Neural progenitor cell (in vitro differentiated cells): ENCODE measurements at regions not wholly inside any gene's neighbourhood (a gene's known extent, or its start where the extent isn't known, plus 50 kb on each side); places are given as distances from the start of the nearest gene placed in this dataset.

Experiments
- DNase-seq: peaks from one replicate; pipeline ENCODE4 v3.0.0-alpha.2; 2016; ENCODE audit warnings: low spot score
- H2AFZ ChIP-seq: fragments of 200-600 bp; sonication (generic); replicated peaks from 2 replicates; pipeline ENCODE4 v1.6.1; 2016; ENCODE audit warnings: antibody characterized with exemption
- H3F3A ChIP-seq: fragments of 200-600 bp; sonication (generic); 2 replicates; pipeline ENCODE4 v1.6.1; 2016; ENCODE audit warnings: antibody characterized with exemption, low read depth
- H3K27ac ChIP-seq: fragments of 200-600 bp; sonication (generic); 2 replicates; pipeline ENCODE4 v1.5.1; 2016; ENCODE audit warnings: mild to moderate bottlenecking
- H3K27me3 ChIP-seq: fragments of 200-600 bp; sonication (generic); 2 replicates; pipeline ENCODE4 v1.6.1; 2016; ENCODE audit warnings: mild to moderate bottlenecking, moderate library complexity
- H3K36me3 ChIP-seq: fragments of 200-600 bp; sonication (generic); 2 replicates; pipeline ENCODE4 v1.5.1; 2016
- H3K4me1 ChIP-seq: fragments of 200-600 bp; sonication (generic); 2 replicates; pipeline ENCODE4 v1.6.1; 2016; ENCODE audit warnings: mixed run types
- H3K4me2 ChIP-seq: fragments of 200-600 bp; sonication (generic); 2 replicates; pipeline ENCODE4 v1.6.1; 2016
- H3K4me3 ChIP-seq: fragments of 200-600 bp; sonication (generic); 2 replicates; pipeline ENCODE4 v1.5.1; 2016
- H3K79me2 ChIP-seq: fragments of 200-600 bp; sonication (generic); 2 replicates; pipeline ENCODE4 v1.6.1; 2016; ENCODE audit warnings: low read depth
- H3K9ac ChIP-seq: fragments of 200-600 bp; sonication (generic); 2 replicates; pipeline ENCODE4 v1.6.1; 2016
- H3K9me3 ChIP-seq: fragments of 200-600 bp; sonication (generic); 2 replicates; pipeline ENCODE4 v1.5.1; 2016; ENCODE audit warnings: low read depth
- H4K20me1 ChIP-seq: fragments of 200-600 bp; sonication (generic); 2 replicates; pipeline ENCODE4 v1.6.1; 2016; ENCODE audit warnings: low read depth
- H3K27ac Mint-ChIP-seq: 3 replicates; pipeline ENCODE4 v1.8.0; 2021; ENCODE audit warnings: mixed read lengths
- H3K27me3 Mint-ChIP-seq: 2 replicates; pipeline ENCODE4 v1.8.0; 2022; ENCODE audit warnings: low read depth, mild to moderate bottlenecking, inconsistent platforms, moderate library complexity, mixed read lengths; ENCODE audit not compliant: insufficient read depth
- H3K36me3 Mint-ChIP-seq: 3 replicates; pipeline ENCODE4 v1.8.0; 2021; ENCODE audit warnings: mixed read lengths
- H3K4me1 Mint-ChIP-seq: 3 replicates; pipeline ENCODE4 v1.8.0; 2021; ENCODE audit warnings: mixed read lengths
- H3K4me3 Mint-ChIP-seq: 3 replicates; pipeline ENCODE4 v1.8.0; 2021; ENCODE audit warnings: mild to moderate bottlenecking, moderate library complexity, mixed read lengths
- H3K9me3 Mint-ChIP-seq: 3 replicates; pipeline ENCODE4 v1.8.0; 2020; ENCODE audit warnings: mixed read lengths
- EZH2 ChIP-seq: fragments of 200-600 bp; sonication (generic); IDR thresholded peaks from 2 replicates; pipeline ENCODE4 v1.6.1; 2017; ENCODE audit warnings: antibody characterized with exemption, mild to moderate bottlenecking, moderate library complexity
- EZH2phosphoT487 ChIP-seq: fragments of 200-600 bp; sonication (generic); IDR thresholded peaks from 2 replicates; pipeline ENCODE4 v1.6.1; 2017; ENCODE audit warnings: antibody characterized with exemption
- TF ChIP-seq, protein P1 (sequence below): fragments of 200-600 bp; sonication (generic); IDR thresholded peaks from 2 replicates; pipeline ENCODE4 v1.5.1; 2017; ENCODE audit warnings: antibody characterized with exemption, mild to moderate bottlenecking

DNA sequence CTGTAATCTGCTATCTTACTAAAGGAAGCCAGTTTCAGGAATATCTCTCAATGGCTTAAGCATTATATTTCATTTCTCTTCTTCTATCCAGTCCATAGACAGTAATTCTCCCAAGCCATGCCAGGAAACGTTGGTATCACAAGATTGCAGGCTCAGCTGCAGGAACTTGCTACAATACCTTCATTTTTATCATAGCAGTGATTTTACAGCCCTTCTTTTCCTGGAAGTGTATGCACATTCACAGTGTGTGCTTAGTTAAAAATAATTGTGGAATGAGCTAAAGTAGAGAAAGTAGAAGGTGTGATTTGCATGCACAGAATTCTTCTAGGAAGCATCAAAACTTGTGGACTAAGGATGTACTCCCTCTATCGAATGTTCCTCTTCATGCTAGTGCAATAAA lies 647.2 kb upstream of the PTBP2 start:
- Histone ChIP-seq H3K4me1 (no peaks in the 10 kb centered on the region), H3K79me2 (no peaks in the 10 kb centered on the region), H3K36me3 (no peaks in the 10 kb centered on the region), H3K27me3 (no peaks in the 10 kb centered on the region), H3K4me3 (no peak overlapping the region), H3K27ac (no peak overlapping the region), H3F3A (no peaks in the 10 kb centered on the region), H4K20me1 (no peaks in the 10 kb centered on the region), H3K4me2 (no peak overlapping the region), H2AFZ (no peak overlapping the region), H3K9ac (no peak overlapping the region), H3K9me3 (no peaks in the 10 kb centered on the region)
- H3K9me3 Mint-ChIP-seq: no peaks in the 10 kb centered on the region
- H3K4me1 Mint-ChIP-seq: no peaks in the 10 kb centered on the region
- no peak overlapping the region for H3K27ac Mint-ChIP-seq
- TF ChIP-seq EZH2 (no peak), EZH2phosphoT487 (no peak)
- TF ChIP-seq, protein P1, sequence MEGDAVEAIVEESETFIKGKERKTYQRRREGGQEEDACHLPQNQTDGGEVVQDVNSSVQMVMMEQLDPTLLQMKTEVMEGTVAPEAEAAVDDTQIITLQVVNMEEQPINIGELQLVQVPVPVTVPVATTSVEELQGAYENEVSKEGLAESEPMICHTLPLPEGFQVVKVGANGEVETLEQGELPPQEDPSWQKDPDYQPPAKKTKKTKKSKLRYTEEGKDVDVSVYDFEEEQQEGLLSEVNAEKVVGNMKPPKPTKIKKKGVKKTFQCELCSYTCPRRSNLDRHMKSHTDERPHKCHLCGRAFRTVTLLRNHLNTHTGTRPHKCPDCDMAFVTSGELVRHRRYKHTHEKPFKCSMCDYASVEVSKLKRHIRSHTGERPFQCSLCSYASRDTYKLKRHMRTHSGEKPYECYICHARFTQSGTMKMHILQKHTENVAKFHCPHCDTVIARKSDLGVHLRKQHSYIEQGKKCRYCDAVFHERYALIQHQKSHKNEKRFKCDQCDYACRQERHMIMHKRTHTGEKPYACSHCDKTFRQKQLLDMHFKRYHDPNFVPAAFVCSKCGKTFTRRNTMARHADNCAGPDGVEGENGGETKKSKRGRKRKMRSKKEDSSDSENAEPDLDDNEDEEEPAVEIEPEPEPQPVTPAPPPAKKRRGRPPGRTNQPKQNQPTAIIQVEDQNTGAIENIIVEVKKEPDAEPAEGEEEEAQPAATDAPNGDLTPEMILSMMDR: no peak
- H3K36me3 Mint-ChIP-seq: no peaks in the 10 kb centered on the region
- no peak for DNase-seq
- no peak overlapping the region for H3K4me3 Mint-ChIP-seq
- H3K27me3 Mint-ChIP-seq: no peaks in the 10 kb centered on the region

DNA sequence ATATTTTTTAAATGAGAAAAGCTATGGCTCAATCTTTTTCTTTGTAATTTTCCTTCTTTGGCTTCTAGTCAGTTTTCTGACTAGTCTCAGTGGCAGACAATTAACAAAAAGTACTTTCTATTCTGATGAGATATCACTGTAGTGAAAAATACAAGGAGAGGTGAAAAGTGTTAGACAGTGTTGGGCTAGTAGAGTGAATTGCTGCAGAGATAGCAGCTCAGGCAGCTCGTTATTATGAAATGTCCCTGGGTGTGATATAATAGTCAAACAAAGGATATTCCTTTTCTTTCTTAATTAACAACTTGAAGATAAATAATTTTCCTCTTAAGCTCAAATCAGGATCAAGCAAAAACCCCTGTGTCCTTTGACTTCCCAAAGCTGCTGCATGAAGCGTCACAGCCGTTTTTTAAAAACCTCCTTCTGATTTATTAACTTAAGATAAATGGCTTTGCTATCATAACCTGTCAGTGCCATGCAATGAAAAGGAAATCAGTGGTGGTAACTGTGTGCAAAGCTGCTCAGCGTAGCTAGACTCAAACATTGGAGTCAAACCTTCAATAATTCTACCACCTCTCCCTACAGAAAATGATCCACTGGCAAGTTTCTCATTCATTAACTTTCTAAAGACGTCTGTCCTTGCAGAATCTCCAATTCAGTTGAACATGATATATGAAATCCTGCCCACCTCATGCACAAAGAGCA lies 646.6 kb upstream of the PTBP2 start:
- no peak overlapping the region for H3K27ac ChIP-seq
- H3K9ac ChIP-seq: no peak overlapping the region
- Mint-ChIP-seq H3K4me1 (no peaks in the 10 kb centered on the region), H3K27ac (no peak overlapping the region), H3K9me3 (no peaks in the 10 kb centered on the region), H3K4me3 (no peak overlapping the region), H3K27me3 (no peaks in the 10 kb centered on the region), H3K36me3 (no peaks in the 10 kb centered on the region)
- no peaks in the 10 kb centered on the region for H3K9me3 ChIP-seq
- H2AFZ ChIP-seq: no peak overlapping the region
- no peaks in the 10 kb centered on the region for H3K79me2 ChIP-seq
- no peaks in the 10 kb centered on the region for H3F3A ChIP-seq
- no peak overlapping the region for H3K4me3 ChIP-seq
- H4K20me1 ChIP-seq: no peaks in the 10 kb centered on the region
- H3K4me1 ChIP-seq: no peaks in the 10 kb centered on the region
- no peak overlapping the region for H3K4me2 ChIP-seq
- DNase-seq: no peak
- TF ChIP-seq, protein P1: no peak
- TF ChIP-seq EZH2phosphoT487 (no peak), EZH2 (no peak)
- H3K36me3 ChIP-seq: no peaks in the 10 kb centered on the region
- H3K27me3 ChIP-seq: no peaks in the 10 kb centered on the region

- Histone ChIP-seq H3K4me2 (no peak overlapping the region), H3K79me2 (no peaks in the 10 kb centered on the region), H3K9me3 (no peaks in the 10 kb centered on the region), H3K27ac (no peak overlapping the region), H2AFZ (no peak overlapping the region), H3K4me3 (no peak overlapping the region), H3F3A (no peaks in the 10 kb centered on the region), H3K9ac (no peak overlapping the region), H4K20me1 (no peaks in the 10 kb centered on the region), H3K4me1 (no peaks in the 10 kb centered on the region), H3K36me3 (no peaks in the 10 kb centered on the region), H3K27me3 (no peaks in the 10 kb centered on the region)
- no peak overlapping the region for H3K4me3 Mint-ChIP-seq
- H3K9me3 Mint-ChIP-seq: no peaks in the 10 kb centered on the region
- peaks cover 2% of the 10 kb centered on the region for H3K27me3 Mint-ChIP-seq
- no peak for TF ChIP-seq EZH2phosphoT487
- TF ChIP-seq EZH2: no peak
- TF ChIP-seq, protein P1: no peak
- no peaks in the 10 kb centered on the region for H3K36me3 Mint-ChIP-seq
- DNase-seq: no peak
- H3K27ac Mint-ChIP-seq: no peak overlapping the region
- no peaks in the 10 kb centered on the region for H3K4me1 Mint-ChIP-seq
Measured at GRCh38 chr1:96075704-96076455, 645.7 kb upstream of the PTBP2 start.
